HG02885 (cell line): ENCODE measurements at regions not wholly inside any gene's neighbourhood (a gene's known extent, or its start where the extent isn't known, plus 50 kb on each side); places are given as distances from the start of the nearest gene placed in this dataset.
"Not testable (repeated sequence)": the region's sequence is repeated elsewhere in the genome, so short reads cannot be mapped to it uniquely, and the experiment has no call there.

Source experiments
- ATAC-seq: cut with Tn5 transposase; IDR thresholded peaks from one replicate; pipeline ENCODE4 v1.9.1; 2021; ENCODE audit warnings: mild to moderate bottlenecking; ENCODE audit not compliant: unreplicated experiment, poor library complexity

GRCh38 chr1:41995441-41996130 is 76.9 kb upstream of the HIVEP3 start:
- ATAC-seq = no peak

DNA sequence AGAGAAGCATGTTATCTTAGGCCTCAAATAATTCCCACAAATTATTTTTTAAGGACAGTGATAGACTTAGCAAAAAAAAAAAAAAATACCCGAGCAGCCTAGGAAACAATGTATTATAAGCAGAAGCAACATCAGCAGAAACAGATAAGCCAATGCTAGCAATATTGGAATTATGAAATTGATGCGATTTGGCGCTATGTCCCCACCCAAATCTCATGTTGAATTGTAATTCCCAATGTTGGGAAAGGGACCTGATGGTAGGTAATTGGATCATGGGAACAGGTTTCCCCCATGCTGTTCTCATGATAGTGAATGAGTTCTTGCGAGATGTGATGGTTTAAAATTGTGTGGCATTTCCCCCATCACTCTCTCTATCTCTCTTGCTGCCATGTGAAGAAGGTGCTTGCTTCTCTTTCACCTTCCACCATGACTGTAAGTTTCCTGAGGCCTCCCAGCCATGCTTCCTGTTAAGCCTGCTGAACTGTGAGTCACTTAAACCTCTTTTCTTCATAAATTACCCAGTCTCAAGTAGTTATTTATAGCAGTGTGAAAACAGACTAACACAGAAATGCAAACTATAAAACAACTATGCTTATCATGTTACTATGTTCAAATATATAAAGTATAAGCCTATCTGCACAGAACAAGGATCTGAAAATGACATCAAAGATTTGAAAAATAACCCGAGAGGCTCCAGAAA is 75.6 kb upstream of the HIVEP3 start:
- no peak for ATAC-seq

- no peak for ATAC-seq
These were observed 64.7 kb upstream of the HIVEP3 start for GRCh38 chr1:41983451-41983850.

DNA sequence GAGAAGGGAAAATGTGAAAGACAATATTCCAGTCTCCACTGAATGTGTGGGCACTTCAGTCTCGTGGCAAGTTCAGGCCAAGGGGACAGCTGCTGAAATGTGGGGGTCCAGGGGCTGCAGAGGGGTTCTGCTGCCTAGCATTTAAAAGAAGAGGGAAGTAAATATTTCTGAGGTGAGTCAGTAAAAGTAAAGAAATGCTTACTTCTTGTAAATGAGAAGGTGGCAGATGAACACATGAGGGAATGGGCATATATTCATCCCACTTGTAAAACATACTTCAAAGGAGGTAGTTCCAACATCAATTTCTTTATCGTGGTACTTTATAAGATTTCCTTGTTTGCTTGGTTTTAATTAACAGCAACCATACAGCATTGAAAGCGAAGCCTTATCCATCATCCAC is 63.1 kb upstream of the HIVEP3 start:
- no peak for ATAC-seq

DNA sequence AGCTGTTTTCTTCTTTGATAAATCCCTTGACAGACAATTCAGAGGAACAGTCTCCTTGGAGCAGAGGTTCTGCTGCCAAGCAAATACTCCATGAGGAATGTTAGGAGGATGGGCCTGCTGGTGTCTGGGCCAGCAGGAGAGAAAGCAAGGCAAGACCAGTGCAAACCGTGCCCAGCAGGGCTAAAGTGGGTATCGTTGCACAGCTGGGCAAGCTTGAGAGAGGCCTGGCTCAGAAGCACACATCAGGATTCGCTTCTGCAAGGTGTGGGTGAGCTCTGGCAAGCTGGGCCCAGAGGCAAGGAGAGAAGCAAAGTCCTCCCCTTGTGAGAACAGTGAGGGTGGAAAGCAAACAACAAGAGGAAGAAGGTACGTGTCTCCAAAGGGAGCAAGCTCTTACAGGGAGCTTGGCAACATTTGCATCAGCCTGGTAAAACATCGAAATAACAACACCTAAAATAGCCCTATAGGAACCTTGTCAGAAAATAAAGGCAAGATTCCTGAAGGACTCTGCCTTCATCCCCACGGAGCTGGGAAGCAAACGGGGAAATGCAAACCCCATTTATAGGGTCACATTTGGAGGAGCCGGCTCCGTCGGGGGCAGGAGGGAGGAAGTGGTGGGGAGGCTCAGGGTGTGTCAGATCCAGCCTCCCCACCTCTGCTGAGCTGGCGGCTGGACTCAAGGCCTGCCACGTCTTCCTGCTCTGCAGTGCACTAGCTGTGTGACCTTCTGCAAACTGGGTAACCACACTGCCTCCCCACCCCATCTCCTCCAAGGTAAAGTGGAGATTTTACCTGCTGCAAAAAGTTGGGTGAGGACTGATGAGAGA is 62.3 kb upstream of the HIVEP3 start:
- no peak for ATAC-seq

DNA sequence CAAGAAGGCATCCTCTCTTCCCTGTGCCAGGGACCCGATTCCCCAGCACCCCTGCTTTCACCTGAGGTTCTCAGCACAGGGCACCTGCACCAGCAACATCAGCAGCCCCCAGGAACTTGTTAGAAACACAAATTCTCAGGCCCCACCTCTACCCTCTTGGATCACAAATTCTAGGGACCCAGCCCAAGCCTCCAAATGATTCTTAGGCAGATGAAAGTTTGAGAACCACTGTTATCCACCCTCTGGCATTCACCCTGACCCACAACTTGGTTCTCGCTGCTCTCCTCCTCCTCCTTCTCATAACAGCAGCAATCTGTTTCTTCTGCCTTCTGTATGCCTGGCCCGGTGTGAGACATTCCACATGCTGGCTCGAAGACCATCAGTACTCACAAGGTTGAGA is 60.3 kb upstream of the HIVEP3 start:
- no peak for ATAC-seq

- no peak for ATAC-seq
These were observed 58.6 kb upstream of the HIVEP3 start for GRCh38 chr1:41977326-41977725.

GRCh38 chr1:41976671-41977070 is 57.9 kb upstream of the HIVEP3 start:
- ATAC-seq = no peak

DNA sequence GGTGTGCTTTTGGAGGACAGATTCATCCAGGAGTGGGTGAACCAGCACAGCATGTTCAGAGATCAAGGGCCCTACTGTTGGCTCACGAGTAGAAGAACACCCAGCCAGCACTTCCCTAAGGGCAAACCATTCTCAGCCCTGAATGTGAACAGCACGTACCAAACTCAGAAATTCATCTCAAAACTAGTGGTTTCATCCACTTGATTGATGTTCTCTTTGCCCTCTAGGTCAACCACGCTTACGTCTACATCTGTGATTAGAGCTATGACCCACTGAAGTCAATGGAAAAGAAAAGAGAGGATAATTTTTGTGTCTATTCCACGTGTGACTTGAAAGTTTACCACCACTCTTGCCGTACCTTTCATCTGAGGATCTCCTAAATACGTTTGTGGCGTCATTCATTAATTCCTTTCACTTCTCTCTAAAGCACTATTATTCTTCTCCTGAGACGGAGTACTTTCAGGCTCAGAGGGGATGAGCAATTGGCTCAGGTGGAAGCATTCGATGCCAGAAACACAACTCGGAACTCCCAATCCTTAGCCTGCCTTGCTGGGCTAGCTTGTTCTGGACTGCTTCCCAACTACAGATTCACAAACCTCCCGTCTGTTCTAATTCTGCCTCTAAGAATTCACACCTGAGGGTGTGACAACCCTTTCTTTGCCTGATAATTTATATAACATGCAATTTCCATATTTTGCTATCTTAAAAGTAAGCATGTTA is 57.3 kb upstream of the HIVEP3 start:
- no peak for ATAC-seq

GRCh38 chr1:41975121-41975520 is 56.4 kb upstream of the HIVEP3 start:
- ATAC-seq = no peak

- not testable (repeated sequence) for ATAC-seq
These were observed 49.8 kb upstream of the HIVEP3 start for GRCh38 chr1:41968557-41968956.
